OCI-LY3 (cell line): ENCODE measurements at regions not wholly inside any gene's neighbourhood (a gene's known extent, or its start where the extent isn't known, plus 50 kb on each side); places are given as distances from the start of the nearest gene placed in this dataset.

ENCODE experiments used
- H2AFZ ChIP-seq: fragments of 200-600, 300-600 bp; shearing (Covaris generic); 2 replicates; pipeline ENCODE4 v1.6.0; 2014; ENCODE audit warnings: antibody characterized with exemption, low read depth, low read length
- H3K27ac ChIP-seq: fragments of 200-600, 300-600 bp; sonication (generic); 2 replicates; pipeline ENCODE4 v1.5.1; 2014; ENCODE audit warnings: mild to moderate bottlenecking, low read length, moderate library complexity, mixed read lengths
- H3K27me3 ChIP-seq: fragments of 200-600, 300-600 bp; sonication (generic); 2 replicates; pipeline ENCODE4 v1.6.1; 2014; ENCODE audit warnings: low read depth, low read length, mixed read lengths
- H3K36me3 ChIP-seq: fragments of 200-600, 300-600 bp; sonication (generic); replicated peaks from 2 replicates; pipeline ENCODE3; 2014; ENCODE audit warnings: low read depth, low read length, mixed read lengths
- H3K4me1 ChIP-seq: fragments of 300-600, 200-600 bp; sonication (generic); 2 replicates; pipeline ENCODE4 v1.6.1; 2014; ENCODE audit warnings: low read length, mixed read lengths
- H3K4me2 ChIP-seq: fragments of 200-600, 300-600 bp; sonication (generic); 2 replicates; pipeline ENCODE4 v1.6.1; 2014; ENCODE audit warnings: low read length, mixed read lengths
- H3K4me3 ChIP-seq: fragments of 300-600, 200-600 bp; sonication (generic); 2 replicates; pipeline ENCODE4 v1.5.1; 2014; ENCODE audit warnings: antibody characterized with exemption, mild to moderate bottlenecking, low read length, moderate library complexity
- H3K79me2 ChIP-seq: fragments of 300-600, 200-600 bp; shearing (Covaris generic); 2 replicates; pipeline ENCODE4 v1.6.1; 2014; ENCODE audit warnings: mild to moderate bottlenecking, low read length, mixed read lengths
- H3K9ac ChIP-seq: fragments of 300-600, 200-600 bp; shearing (Covaris generic); 2 replicates; pipeline ENCODE4 v1.6.0; 2014; ENCODE audit warnings: mild to moderate bottlenecking, low read length, moderate library complexity
- H3K9me3 ChIP-seq: fragments of 200-600, 300-600 bp; shearing (Covaris generic); 2 replicates; pipeline ENCODE4 v1.6.1; 2014; ENCODE audit warnings: low read length, mixed read lengths; ENCODE audit not compliant: insufficient read depth
- H4K20me1 ChIP-seq: fragments of 200-600, 300-600 bp; sonication (generic); 2 replicates; pipeline ENCODE4 v1.6.1; 2016; ENCODE audit warnings: low read length, mixed read lengths; ENCODE audit not compliant: insufficient read depth
- CTCF ChIP-seq: fragments of 200-600, 300-600 bp; sonication (generic); IDR thresholded peaks from 2 replicates; pipeline ENCODE4 v1.5.1; 2014; ENCODE audit warnings: antibody characterized with exemption, low read length, low read depth
- EZH2phosphoT487 ChIP-seq: fragments of 200-600 bp; shearing (Covaris generic); IDR thresholded peaks from 2 replicates; pipeline ENCODE4 v1.6.1; 2018; ENCODE audit warnings: antibody characterized with exemption, mixed run types, low read depth

GRCh38 chr3:72238010-72238691 lies 453.2 kb upstream of the PROK2 start:
- H3K4me3 ChIP-seq: no peak overlapping the region
- no peak overlapping the region for H3K9ac ChIP-seq
- no peaks in the 10 kb centered on the region for H3K4me1 ChIP-seq
- peaks cover 7% of the 10 kb centered on the region; the same call in 1 of the 2 replicates for H4K20me1 ChIP-seq
- H2AFZ ChIP-seq: no peak overlapping the region
- H3K36me3 ChIP-seq: no peaks in the 10 kb centered on the region
- H3K9me3 ChIP-seq: no peaks in the 10 kb centered on the region
- H3K27me3 ChIP-seq: peaks cover 90% of the 10 kb centered on the region
- H3K79me2 ChIP-seq: no peaks in the 10 kb centered on the region
- TF ChIP-seq EZH2phosphoT487 (no peak), CTCF (no peak)
- no peak overlapping the region for H3K27ac ChIP-seq
- H3K4me2 ChIP-seq: no peak overlapping the region

DNA sequence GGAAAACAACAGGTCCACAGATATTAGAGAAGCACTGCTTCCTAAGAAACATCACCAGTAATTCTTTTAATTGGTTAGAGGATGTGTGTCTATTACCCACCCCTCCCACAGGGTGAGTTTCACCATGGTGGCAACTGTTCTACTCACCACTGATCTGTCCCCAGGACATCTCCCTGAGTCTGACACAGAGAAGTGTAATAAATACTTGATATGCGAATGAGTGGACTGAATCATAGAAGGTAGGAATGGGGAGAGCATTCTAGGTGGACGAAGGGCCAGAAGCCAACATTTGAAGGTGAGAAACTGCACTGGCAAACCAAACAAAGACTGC lies 452.7 kb upstream of the PROK2 start:
- Histone ChIP-seq H3K27me3 (peaks cover 89% of the 10 kb centered on the region), H3K4me1 (no peaks in the 10 kb centered on the region), H3K79me2 (no peaks in the 10 kb centered on the region), H3K9ac (no peak overlapping the region), H3K27ac (no peak overlapping the region), H2AFZ (no peak overlapping the region), H3K4me2 (no peak overlapping the region), H3K9me3 (no peaks in the 10 kb centered on the region), H3K4me3 (no peak overlapping the region), H3K36me3 (no peaks in the 10 kb centered on the region), H4K20me1 (peaks cover 7% of the 10 kb centered on the region; the same call in 1 of the 2 replicates)
- TF ChIP-seq EZH2phosphoT487 (no peak), CTCF (no peak)

- H2AFZ ChIP-seq: no peak overlapping the region
Observed at GRCh38 chr3:72234391-72234790, 449.4 kb upstream of the PROK2 start.

GRCh38 chr3:72233571-72233970 lies 448.6 kb upstream of the PROK2 start:
- TF ChIP-seq CTCF (no peak), EZH2phosphoT487 (no peak)
- Histone ChIP-seq H3K27me3 (peaks cover 92% of the 10 kb centered on the region), H3K9me3 (no peaks in the 10 kb centered on the region), H3K4me3 (no peak overlapping the region), H3K4me1 (no peaks in the 10 kb centered on the region), H3K36me3 (no peaks in the 10 kb centered on the region), H3K4me2 (no peak overlapping the region), H2AFZ (no peak overlapping the region), H4K20me1 (no peaks in the 10 kb centered on the region; the same call in 1 of the 2 replicates), H3K9ac (no peak overlapping the region), H3K79me2 (no peaks in the 10 kb centered on the region), H3K27ac (no peak overlapping the region)

More at GRCh38 chr3:72234391-72234790, 449.4 kb upstream of the PROK2 start:
- Histone ChIP-seq H3K27ac (no peak overlapping the region), H4K20me1 (no peaks in the 10 kb centered on the region; the same call in 1 of the 2 replicates), H3K4me1 (no peaks in the 10 kb centered on the region), H3K4me2 (no peak overlapping the region), H3K36me3 (no peaks in the 10 kb centered on the region), H3K79me2 (no peaks in the 10 kb centered on the region), H3K9me3 (no peaks in the 10 kb centered on the region), H3K9ac (no peak overlapping the region), H3K4me3 (no peak overlapping the region), H3K27me3 (peaks cover 90% of the 10 kb centered on the region)
- TF ChIP-seq EZH2phosphoT487: no peak
- no peak for TF ChIP-seq CTCF
